ENCODE measurements at regions not wholly inside any gene's neighbourhood (a gene's known extent, or its start where the extent isn't known, plus 50 kb on each side); places are given as distances from the start of the nearest gene placed in this dataset.
"Not testable (repeated sequence)": the region's sequence is repeated elsewhere in the genome, so short reads cannot be mapped to it uniquely, and the experiment has no call there.

DNA sequence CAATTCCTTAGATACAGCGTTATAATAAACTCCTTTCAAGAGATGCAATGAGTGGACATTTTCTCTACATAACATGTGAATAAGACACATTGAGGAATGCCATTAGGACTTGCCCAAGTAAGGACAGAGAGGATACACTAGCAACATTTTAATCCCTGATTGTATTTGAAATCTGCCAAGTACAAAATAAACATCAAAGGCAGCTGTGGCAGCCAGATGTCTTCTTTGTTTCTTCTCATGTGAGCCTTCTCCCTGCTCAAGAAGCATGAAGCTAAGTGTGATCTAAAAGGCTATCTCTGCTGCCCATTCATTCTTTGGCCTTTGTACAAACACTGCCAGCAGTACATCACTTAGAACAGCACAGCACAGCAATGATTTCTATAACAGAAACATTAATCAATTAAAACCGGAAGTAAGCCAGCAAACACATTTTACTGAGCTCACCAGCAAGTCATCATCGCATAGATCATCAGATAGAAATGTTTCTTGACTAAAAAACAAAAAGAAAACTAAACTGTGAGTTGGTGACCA is 364.0 kb downstream of the CNTN6 start:
- Histone ChIP-seq H4K20me1 (ENCODE audit: control insufficient read depth, insufficient read depth, low read depth, low read length) (no peaks in the 10 kb centered on the region), H3K4me2 (ENCODE audit: low read length) (no peak overlapping the region), H3F3A (ENCODE audit: control insufficient read depth, insufficient read depth) (no peaks in the 10 kb centered on the region), H3K9me2 (replicated peaks; ENCODE audit: control insufficient read depth, low read length) (no peaks in the 10 kb centered on the region), H3K4me1 (ENCODE audit: control insufficient read depth, low read length) (no peaks in the 10 kb centered on the region), H3K79me2 (ENCODE audit: control insufficient read depth, low read length) (no peaks in the 10 kb centered on the region), H3K9me3 (ENCODE audit: control insufficient read depth, insufficient read depth, low read length) (no peaks in the 10 kb centered on the region), H3K27me3 (ENCODE audit: control insufficient read depth, low read length) (no peaks in the 10 kb centered on the region), H3K36me3 (ENCODE audit: control insufficient read depth, low read length) (no peaks in the 10 kb centered on the region), H3K27ac (ENCODE audit: low read depth, low read length) (no peak overlapping the region), H3K4me3 (ENCODE audit: low read length) (no peak overlapping the region)
- TF ChIP-seq CTCF (IDR thresholded peaks at IDR 0.05; ENCODE audit: low read depth, low read length, poor library complexity, severe bottlenecking) (no peak), EZH2phosphoT487 (IDR thresholded peaks at IDR 0.05; ENCODE audit: borderline replicate concordance, low read length) (no peak)

DNA sequence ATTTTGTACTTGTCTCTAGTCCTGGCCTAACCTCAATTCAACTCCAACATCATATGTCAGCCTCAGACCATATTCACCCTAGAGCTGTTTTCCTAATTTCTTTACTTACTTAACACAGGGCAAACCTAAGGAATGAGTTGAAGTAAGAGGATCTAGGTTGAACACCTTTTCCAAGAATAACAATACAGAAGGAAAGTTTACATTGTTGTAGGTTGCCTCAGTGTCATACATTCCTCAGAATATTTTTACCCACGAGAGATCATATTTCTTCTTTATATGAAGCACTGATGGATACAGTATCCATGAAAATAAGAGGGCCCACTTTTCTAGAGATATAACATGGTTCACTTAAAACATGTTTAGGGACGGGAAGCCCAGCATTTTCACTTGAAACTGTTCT is 369.5 kb downstream of the CNTN6 start:
- Histone ChIP-seq H3F3A (ENCODE audit: control insufficient read depth, insufficient read depth) (no peaks in the 10 kb centered on the region), H4K20me1 (ENCODE audit: control insufficient read depth, insufficient read depth, low read depth, low read length) (no peaks in the 10 kb centered on the region), H3K79me2 (ENCODE audit: control insufficient read depth, low read length) (no peaks in the 10 kb centered on the region), H3K36me3 (ENCODE audit: control insufficient read depth, low read length) (no peaks in the 10 kb centered on the region), H3K4me1 (ENCODE audit: control insufficient read depth, low read length) (no peaks in the 10 kb centered on the region), H3K4me3 (ENCODE audit: low read length) (no peak overlapping the region), H3K4me2 (ENCODE audit: low read length) (no peak overlapping the region), H3K27ac (ENCODE audit: low read depth, low read length) (no peak overlapping the region), H3K9me2 (replicated peaks; ENCODE audit: control insufficient read depth, low read length) (no peaks in the 10 kb centered on the region), H3K9me3 (ENCODE audit: control insufficient read depth, insufficient read depth, low read length) (no peaks in the 10 kb centered on the region), H3K27me3 (ENCODE audit: control insufficient read depth, low read length) (no peaks in the 10 kb centered on the region)
- TF ChIP-seq CTCF (IDR thresholded peaks at IDR 0.05; ENCODE audit: low read depth, low read length, poor library complexity, severe bottlenecking) (no peak), EZH2phosphoT487 (IDR thresholded peaks at IDR 0.05; ENCODE audit: borderline replicate concordance, low read length) (no peak)

DNA sequence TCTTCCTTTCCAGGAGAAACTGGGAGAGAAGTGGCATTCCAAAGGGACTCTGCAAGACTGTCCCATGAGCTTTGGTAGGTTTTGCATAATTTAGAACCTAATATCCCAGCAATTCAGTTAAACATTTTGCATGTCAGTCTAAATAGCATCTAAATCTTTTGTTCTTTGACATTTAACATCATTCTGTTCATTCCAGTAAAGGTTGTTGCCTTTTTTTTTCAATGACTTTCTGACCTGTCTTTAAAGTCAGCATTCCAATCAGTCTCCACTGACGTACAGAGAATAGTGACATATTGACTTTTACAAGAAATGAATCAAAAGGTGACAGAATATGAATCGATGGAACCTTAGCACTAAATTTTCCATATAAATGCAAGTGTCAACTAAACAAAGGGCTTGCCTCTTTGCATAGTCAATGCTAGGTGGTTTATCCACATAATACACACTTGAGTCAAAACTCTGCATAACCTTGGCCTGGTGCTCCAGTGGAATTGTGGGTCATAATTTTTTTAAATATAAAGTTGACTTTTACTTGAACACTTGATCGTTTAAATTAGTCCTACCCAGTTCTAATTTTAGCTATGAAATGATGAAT is 370.1 kb downstream of the CNTN6 start:
- no peak overlapping the region for H3K4me2 ChIP-seq (ENCODE audit: low read length)
- no peaks in the 10 kb centered on the region for H3F3A ChIP-seq (ENCODE audit: control insufficient read depth, insufficient read depth)
- H3K9me3 ChIP-seq (ENCODE audit: control insufficient read depth, insufficient read depth, low read length) = no peaks in the 10 kb centered on the region
- H3K27ac ChIP-seq (ENCODE audit: low read depth, low read length) = no peak overlapping the region
- no peak overlapping the region for H3K4me3 ChIP-seq (ENCODE audit: low read length)
- no peaks in the 10 kb centered on the region for H3K79me2 ChIP-seq (ENCODE audit: control insufficient read depth, low read length)
- no peak for TF ChIP-seq CTCF (IDR thresholded peaks at IDR 0.05; ENCODE audit: low read depth, low read length, poor library complexity, severe bottlenecking)
- no peak for TF ChIP-seq EZH2phosphoT487 (IDR thresholded peaks at IDR 0.05; ENCODE audit: borderline replicate concordance, low read length)
- H3K27me3 ChIP-seq (ENCODE audit: control insufficient read depth, low read length) = no peaks in the 10 kb centered on the region
- no peaks in the 10 kb centered on the region for H4K20me1 ChIP-seq (ENCODE audit: control insufficient read depth, insufficient read depth, low read depth, low read length)
- H3K36me3 ChIP-seq (ENCODE audit: control insufficient read depth, low read length) = no peaks in the 10 kb centered on the region
- H3K4me1 ChIP-seq (ENCODE audit: control insufficient read depth, low read length) = no peaks in the 10 kb centered on the region
- H3K9me2 ChIP-seq (replicated peaks; ENCODE audit: control insufficient read depth, low read length) = no peaks in the 10 kb centered on the region

DNA sequence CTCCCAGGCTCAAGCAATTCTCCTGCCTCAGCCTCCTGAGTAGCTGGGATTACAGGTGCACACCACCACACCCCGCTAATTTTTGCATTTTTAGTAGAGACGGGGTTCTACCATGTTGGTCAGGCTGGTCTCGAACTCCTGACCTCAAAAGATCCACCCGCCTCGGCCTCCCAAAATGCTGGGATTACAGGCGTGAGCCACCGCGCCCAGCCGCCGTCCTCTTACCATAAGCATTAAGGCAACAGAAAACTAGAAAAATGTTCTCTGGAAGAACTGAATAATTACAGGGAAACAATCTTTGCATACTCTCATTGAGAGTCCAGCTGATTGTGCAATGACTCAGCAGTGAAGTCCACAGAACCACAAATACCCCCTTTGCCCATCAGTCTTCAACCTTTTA is 372.3 kb downstream of the CNTN6 start:
- not testable (repeated sequence) for H3K9me2 ChIP-seq (replicated peaks; ENCODE audit: control insufficient read depth, low read length); H3K27ac ChIP-seq (ENCODE audit: low read depth, low read length); H3K4me2 ChIP-seq (ENCODE audit: low read length); H3K79me2 ChIP-seq (ENCODE audit: control insufficient read depth, low read length); H3K4me1 ChIP-seq (ENCODE audit: control insufficient read depth, low read length); H3K9me3 ChIP-seq (ENCODE audit: control insufficient read depth, insufficient read depth, low read length); H4K20me1 ChIP-seq (ENCODE audit: control insufficient read depth, insufficient read depth, low read depth, low read length); H3K4me3 ChIP-seq (ENCODE audit: low read length); H3F3A ChIP-seq (ENCODE audit: control insufficient read depth, insufficient read depth); H3K27me3 ChIP-seq (ENCODE audit: control insufficient read depth, low read length); H3K36me3 ChIP-seq (ENCODE audit: control insufficient read depth, low read length)
